ENCODE measurements at regions not wholly inside any gene's neighbourhood (a gene's known extent, or its start where the extent isn't known, plus 50 kb on each side); places are given as distances from the start of the nearest gene placed in this dataset.

DNA sequence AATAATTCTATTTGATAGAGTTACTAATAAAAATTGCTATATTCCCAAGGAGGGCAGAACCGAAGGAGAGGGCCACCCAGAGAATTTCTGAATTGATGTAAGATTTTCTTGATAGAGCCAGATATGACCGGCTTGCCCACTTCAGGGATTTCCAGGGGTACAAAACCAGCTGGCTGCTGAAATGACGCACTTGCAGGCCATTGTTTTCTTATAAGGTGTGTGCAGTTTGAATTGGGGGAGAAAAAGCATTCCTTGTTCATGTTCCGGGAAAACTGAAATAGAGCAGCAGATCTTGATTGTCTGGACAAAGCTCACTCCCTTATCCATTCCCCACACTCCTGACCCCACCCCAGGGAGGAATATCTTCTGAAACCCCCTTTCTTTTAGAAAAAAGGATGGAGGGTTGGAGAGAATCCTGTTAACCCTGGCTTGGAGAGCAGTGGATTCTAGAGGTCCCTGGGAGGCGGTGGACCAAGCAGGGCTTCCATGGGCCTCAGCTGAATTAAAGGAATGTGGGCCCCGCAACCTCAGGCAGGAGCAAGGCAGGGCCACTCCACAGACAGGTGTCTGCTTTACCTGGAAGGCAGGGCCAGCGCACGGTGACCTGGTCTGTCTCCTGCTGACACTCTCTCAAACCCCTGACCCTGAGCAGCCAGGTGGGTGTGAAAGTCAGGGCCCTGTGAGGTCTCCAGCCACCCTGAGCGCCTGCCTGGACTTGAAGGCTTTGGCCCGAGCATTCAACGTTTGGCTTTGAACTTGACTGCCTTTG, 96.4 kb downstream of the TMEM170B start:
- Mint-ChIP-seq H3K27ac (no peak overlapping the region), H3K9me3 (no peaks in the 10 kb centered on the region), H3K4me1 (no peaks in the 10 kb centered on the region), H3K4me3 (no peak overlapping the region), H3K27me3 (peaks cover 2 to 7% (median 6%) of the 10 kb centered on the region in 5 donors), H3K36me3 (no peaks in the 10 kb centered on the region)
- H3K27me3 ChIP-seq (ENCODE audit: control insufficient read depth in 2 of 2, insufficient read depth in 2 of 2, low read length in 2 of 2): no peaks in the 10 kb centered on the region
- ChIA-PET CTCF (no interaction called here), POLR2A (no interaction called here)
- H3K9me3 ChIP-seq (ENCODE audit: control insufficient read depth in 2 of 3, low read length in 3 of 3): no peaks in the 10 kb centered on the region
- no peak overlapping the region for H3K27ac ChIP-seq (ENCODE audit: low read depth, low read length)
- ATAC-seq (no peak), DNase-seq (no peak)
- no peaks in the 10 kb centered on the region for H3K4me1 ChIP-seq (ENCODE audit: control insufficient read depth in 2 of 2, insufficient read depth in 2 of 2, low read length in 2 of 2)
- no peaks in the 10 kb centered on the region for H3K36me3 ChIP-seq (ENCODE audit: control insufficient read depth in 2 of 3, insufficient read depth in 3 of 3, low read length in 3 of 3)
- intact Hi-C loops (cut with micrococcal nuclease): no loop called here
- no peak overlapping the region for H3K4me3 ChIP-seq (ENCODE audit: low read length)

DNA sequence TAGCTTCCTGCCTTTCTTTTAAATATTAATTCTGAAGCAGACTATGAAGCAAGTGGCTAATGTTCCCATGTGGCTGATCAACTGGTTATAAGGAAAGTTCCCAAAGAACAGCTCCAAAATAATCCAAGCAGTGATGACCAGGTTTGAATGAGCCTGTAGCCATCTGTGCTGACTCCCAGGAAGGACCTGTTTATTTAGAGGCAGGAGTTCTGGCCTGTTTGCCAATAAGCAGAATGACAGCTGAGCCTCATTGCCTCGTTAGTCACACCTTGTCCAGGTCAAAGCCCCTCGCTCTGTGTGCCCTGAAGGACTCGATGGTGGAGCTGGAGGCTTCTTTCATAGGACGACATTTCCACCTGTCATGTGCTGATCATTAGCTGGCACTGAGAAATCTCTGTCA, 97.4 kb downstream of the TMEM170B start:
- Histone ChIP-seq H3K36me3 (ENCODE audit: control insufficient read depth in 2 of 3, insufficient read depth in 3 of 3, low read length in 3 of 3) (no peaks in the 10 kb centered on the region), H3K9me3 (ENCODE audit: control insufficient read depth in 2 of 3, low read length in 3 of 3) (no peaks in the 10 kb centered on the region), H3K27me3 (ENCODE audit: control insufficient read depth in 2 of 2, insufficient read depth in 2 of 2, low read length in 2 of 2) (no peaks in the 10 kb centered on the region), H3K4me1 (ENCODE audit: control insufficient read depth in 2 of 2, insufficient read depth in 2 of 2, low read length in 2 of 2) (no peaks in the 10 kb centered on the region), H3K4me3 (ENCODE audit: low read length) (no peak overlapping the region), H3K27ac (ENCODE audit: low read depth, low read length) (no peak overlapping the region)
- ChIA-PET POLR2A (no interaction called here), CTCF (no interaction called here)
- no peaks in the 10 kb centered on the region for H3K4me1 Mint-ChIP-seq
- no peaks in the 10 kb centered on the region for H3K36me3 Mint-ChIP-seq
- no peaks in the 10 kb centered on the region for H3K9me3 Mint-ChIP-seq
- H3K27ac Mint-ChIP-seq: no peak overlapping the region
- no peak for ATAC-seq
- no peak overlapping the region for H3K4me3 Mint-ChIP-seq
- no peak for DNase-seq
- intact Hi-C loops (cut with micrococcal nuclease): no loop called here
- H3K27me3 Mint-ChIP-seq: peaks cover 4 to 7% (median 5%) of the 10 kb centered on the region in 5 donors

DNA sequence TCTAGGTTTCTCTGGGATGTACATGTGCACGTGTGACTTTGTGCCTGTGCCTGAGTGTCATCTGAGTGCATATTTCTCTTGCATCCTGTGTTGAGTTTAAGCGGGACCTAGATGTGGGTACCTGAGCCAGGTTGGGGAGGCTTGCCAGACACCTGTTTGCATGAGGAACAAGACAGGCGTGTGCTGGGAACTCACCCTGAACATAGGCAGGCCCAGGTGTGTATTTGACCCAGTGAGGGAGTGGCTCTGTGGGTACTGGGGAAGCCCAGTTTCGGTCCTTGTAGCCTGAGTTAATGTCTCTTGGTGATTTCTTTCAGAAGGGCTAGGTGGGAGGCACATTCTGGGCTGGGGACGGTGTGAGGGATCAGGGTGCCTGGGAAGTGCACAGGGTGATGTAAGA, 98.6 kb downstream of the TMEM170B start:
- Mint-ChIP-seq H3K4me3 (no peak overlapping the region), H3K36me3 (no peaks in the 10 kb centered on the region), H3K27ac (no peak overlapping the region), H3K27me3 (peaks cover 0 to 6% (median 0%) of the 10 kb centered on the region in 5 donors), H3K9me3 (no peaks in the 10 kb centered on the region), H3K4me1 (no peaks in the 10 kb centered on the region)
- ChIA-PET POLR2A (no interaction called here), CTCF (no interaction called here)
- Histone ChIP-seq H3K9me3 (ENCODE audit: control insufficient read depth in 2 of 3, low read length in 3 of 3) (no peaks in the 10 kb centered on the region), H3K4me1 (ENCODE audit: control insufficient read depth in 2 of 2, insufficient read depth in 2 of 2, low read length in 2 of 2) (no peaks in the 10 kb centered on the region), H3K27me3 (ENCODE audit: control insufficient read depth in 2 of 2, insufficient read depth in 2 of 2, low read length in 2 of 2) (no peaks in the 10 kb centered on the region), H3K36me3 (ENCODE audit: control insufficient read depth in 2 of 3, insufficient read depth in 3 of 3, low read length in 3 of 3) (no peaks in the 10 kb centered on the region), H3K4me3 (ENCODE audit: low read length) (no peak overlapping the region), H3K27ac (ENCODE audit: low read depth, low read length) (no peak overlapping the region)
- no peak for DNase-seq
- intact Hi-C loops (cut with micrococcal nuclease): no loop called here
- ATAC-seq: no peak

GRCh38 chr6:11637266-11637665, 99.7 kb downstream of the TMEM170B start:
- no peaks in the 10 kb centered on the region for H3K36me3 Mint-ChIP-seq
- H3K27ac Mint-ChIP-seq: no peak overlapping the region
- no peaks in the 10 kb centered on the region for H3K4me1 ChIP-seq (ENCODE audit: control insufficient read depth in 2 of 2, insufficient read depth in 2 of 2, low read length in 2 of 2)
- ATAC-seq (no peak), DNase-seq (no peak)
- H3K9me3 ChIP-seq (ENCODE audit: control insufficient read depth in 2 of 3, low read length in 3 of 3): no peaks in the 10 kb centered on the region
- H3K27me3 ChIP-seq (ENCODE audit: control insufficient read depth in 2 of 2, insufficient read depth in 2 of 2, low read length in 2 of 2): no peaks in the 10 kb centered on the region
- ChIA-PET CTCF (no interaction called here), POLR2A (interaction anchor here (0.7 kb wide), 1 partner anchor 301 kb away, joined by 7 read pairs; no protein-coding TSS in a partner anchor)
- H3K4me1 Mint-ChIP-seq: no peaks in the 10 kb centered on the region
- H3K27ac ChIP-seq (ENCODE audit: low read depth, low read length): no peak overlapping the region
- H3K27me3 Mint-ChIP-seq: peaks cover 0 to 6% (median 0%) of the 10 kb centered on the region in 5 donors
- H3K4me3 ChIP-seq (ENCODE audit: low read length): no peak overlapping the region
- intact Hi-C loops (cut with micrococcal nuclease): no loop called here
- peaks cover 0 to 4% (median 0%) of the 10 kb centered on the region in 11 donors for H3K9me3 Mint-ChIP-seq
- no peak overlapping the region for H3K4me3 Mint-ChIP-seq
- H3K36me3 ChIP-seq (ENCODE audit: control insufficient read depth in 2 of 3, insufficient read depth in 3 of 3, low read length in 3 of 3): no peaks in the 10 kb centered on the region

- Histone ChIP-seq H3K9me3 (ENCODE audit: control insufficient read depth in 2 of 3, low read length in 3 of 3) (no peaks in the 10 kb centered on the region), H3K4me3 (ENCODE audit: low read length) (no peak overlapping the region), H3K27me3 (ENCODE audit: control insufficient read depth in 2 of 2, insufficient read depth in 2 of 2, low read length in 2 of 2) (no peaks in the 10 kb centered on the region), H3K4me1 (ENCODE audit: control insufficient read depth in 2 of 2, insufficient read depth in 2 of 2, low read length in 2 of 2) (no peaks in the 10 kb centered on the region), H3K36me3 (ENCODE audit: control insufficient read depth in 2 of 3, insufficient read depth in 3 of 3, low read length in 3 of 3) (no peaks in the 10 kb centered on the region), H3K27ac (ENCODE audit: low read depth, low read length) (no peak overlapping the region)
- CTCF ChIA-PET: interaction anchor here (0.6 kb wide), 1 partner anchor 607 kb away, joined by 4 read pairs; no protein-coding TSS in a partner anchor
- no peak overlapping the region for H3K27ac Mint-ChIP-seq
- no peak overlapping the region for H3K4me3 Mint-ChIP-seq
- H3K36me3 Mint-ChIP-seq: no peaks in the 10 kb centered on the region
- POLR2A ChIA-PET: no interaction called here
- peaks cover 0 to 4% (median 0%) of the 10 kb centered on the region in 11 donors for H3K9me3 Mint-ChIP-seq
- peaks cover 0 to 6% (median 0%) of the 10 kb centered on the region in 5 donors for H3K27me3 Mint-ChIP-seq
- DNase-seq (no peak), ATAC-seq (no peak)
- intact Hi-C loops (cut with micrococcal nuclease): no loop called here
- no peaks in the 10 kb centered on the region for H3K4me1 Mint-ChIP-seq
These were observed 102.1 kb downstream of the TMEM170B start for GRCh38 chr6:11639376-11640235.

DNA sequence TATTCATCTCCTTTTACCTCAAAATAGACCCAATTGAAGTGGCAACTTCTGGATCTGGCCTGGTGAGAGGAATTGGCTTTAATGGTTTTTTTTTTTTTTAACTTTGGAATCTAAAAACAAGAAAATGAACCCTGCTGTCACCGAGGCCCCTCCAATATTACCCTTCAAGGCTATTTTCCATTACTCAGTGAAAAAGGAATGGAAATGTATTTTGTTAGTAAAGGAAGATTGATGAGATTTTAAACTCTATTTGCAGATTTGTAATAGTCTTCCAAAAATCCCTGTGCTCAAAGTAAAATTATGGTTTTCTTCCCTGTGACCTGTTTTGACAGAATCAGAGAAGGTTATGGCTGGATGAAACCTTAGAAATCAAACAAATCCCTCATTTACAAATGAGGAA, 102.9 kb downstream of the TMEM170B start:
- ChIA-PET CTCF (no interaction called here), POLR2A (no interaction called here)
- Histone ChIP-seq H3K27me3 (ENCODE audit: control insufficient read depth in 2 of 2, insufficient read depth in 2 of 2, low read length in 2 of 2) (no peaks in the 10 kb centered on the region), H3K4me1 (ENCODE audit: control insufficient read depth in 2 of 2, insufficient read depth in 2 of 2, low read length in 2 of 2) (no peaks in the 10 kb centered on the region), H3K9me3 (ENCODE audit: control insufficient read depth in 2 of 3, low read length in 3 of 3) (no peaks in the 10 kb centered on the region), H3K4me3 (ENCODE audit: low read length) (no peak overlapping the region), H3K27ac (ENCODE audit: low read depth, low read length) (no peak overlapping the region), H3K36me3 (ENCODE audit: control insufficient read depth in 2 of 3, insufficient read depth in 3 of 3, low read length in 3 of 3) (no peaks in the 10 kb centered on the region)
- DNase-seq: no peak
- Mint-ChIP-seq H3K27ac (no peak overlapping the region), H3K9me3 (peaks cover 0 to 4% (median 0%) of the 10 kb centered on the region in 11 donors), H3K27me3 (peaks cover 0 to 11% (median 0%) of the 10 kb centered on the region in 5 donors), H3K4me3 (no peak overlapping the region), H3K4me1 (no peaks in the 10 kb centered on the region), H3K36me3 (no peaks in the 10 kb centered on the region)
- intact Hi-C loops (cut with micrococcal nuclease): no loop called here
- ATAC-seq: no peak

Measured in naive thymus-derived CD4-positive, alpha-beta T cell (primary cell).